Glomerular endothelial cell (primary cell): ENCODE measurements at regions not wholly inside any gene's neighbourhood (a gene's known extent, or its start where the extent isn't known, plus 50 kb on each side); places are given as distances from the start of the nearest gene placed in this dataset.

ENCODE experiments used
- DNase-seq: peaks from one replicate; pipeline ENCODE4 v3.0.0-alpha.2; 2011; ENCODE audit warnings: low read depth, low spot score; ENCODE audit errors: extremely low read depth

DNA sequence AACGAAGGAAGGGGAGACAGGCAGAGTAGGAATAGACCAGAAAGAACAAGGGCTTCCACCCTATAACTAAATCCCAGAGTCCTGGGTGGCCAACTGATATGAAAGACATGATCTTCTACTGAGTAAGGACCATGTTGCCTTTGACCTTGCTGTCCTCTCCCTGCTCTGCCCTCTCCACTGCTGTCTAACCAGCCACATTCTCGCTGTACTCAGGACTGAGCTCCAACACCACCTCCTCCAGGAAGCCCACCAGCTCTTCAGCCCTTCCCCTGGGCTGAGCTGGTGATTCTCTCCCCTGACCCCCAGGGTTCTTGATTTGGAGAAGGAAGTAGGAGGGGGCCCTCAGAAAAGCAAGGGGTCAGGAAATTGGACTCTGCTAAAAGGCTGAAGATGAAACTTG, 159.2 kb downstream of the DICER1 start:
- no peak for DNase-seq

DNA sequence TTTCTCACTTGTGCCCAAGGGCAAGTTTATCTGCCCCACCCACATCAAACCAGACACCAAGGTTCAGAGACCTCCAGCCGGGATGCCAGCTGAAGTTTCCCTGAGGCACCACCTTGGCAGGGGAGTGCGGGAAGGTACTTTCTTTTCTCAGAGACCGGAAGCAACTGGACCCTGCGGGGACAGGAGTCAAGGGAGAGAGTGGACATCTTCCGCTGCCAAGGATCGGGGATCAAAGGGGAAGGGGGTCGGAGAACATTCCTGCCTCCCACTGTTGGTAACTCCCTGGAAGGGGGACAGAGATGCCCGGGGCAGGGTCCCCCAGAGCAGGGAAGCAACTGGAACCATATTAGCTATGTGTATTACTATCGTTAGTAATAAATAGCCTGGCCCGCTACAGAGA, 161.8 kb downstream of the DICER1 start:
- no peak for DNase-seq

DNA sequence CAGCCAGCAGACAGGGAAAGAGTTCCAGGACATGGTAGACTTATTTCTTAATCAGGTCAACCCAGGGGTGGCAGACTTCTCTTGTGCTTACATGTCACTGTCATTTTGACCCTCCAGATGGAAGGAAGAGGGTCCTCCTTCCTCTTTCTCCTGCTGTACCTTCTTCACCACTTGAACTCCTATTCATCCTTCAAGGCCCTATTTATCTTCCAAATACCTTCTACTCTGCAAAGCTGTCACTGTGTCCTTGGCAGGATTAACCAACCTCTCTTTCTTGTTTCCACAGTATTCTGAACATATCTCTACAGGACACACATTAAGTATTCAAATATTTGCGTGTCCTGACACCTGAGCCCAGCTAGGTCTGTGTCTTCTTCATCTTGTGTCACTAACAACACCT, 163.1 kb downstream of the DICER1 start:
- no peak for DNase-seq

DNA sequence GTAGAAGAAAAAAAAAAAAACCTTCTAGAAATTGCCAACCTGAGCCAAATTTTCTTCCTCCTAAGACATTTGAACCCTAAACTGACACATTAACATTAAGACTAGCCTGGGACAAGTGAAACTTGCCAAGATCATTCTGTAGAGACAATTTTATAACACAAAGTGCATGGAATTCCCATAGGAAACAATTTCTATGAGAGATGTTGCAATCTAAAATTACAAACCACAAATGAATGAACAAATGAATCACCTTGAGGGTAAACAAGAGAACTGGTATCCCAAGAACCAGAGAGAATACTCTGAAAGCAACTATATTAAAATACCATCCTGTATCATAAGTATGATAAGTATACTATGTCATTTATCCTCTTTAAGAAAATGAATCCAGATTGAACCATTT, 165.3 kb downstream of the DICER1 start:
- no peak for DNase-seq

DNA sequence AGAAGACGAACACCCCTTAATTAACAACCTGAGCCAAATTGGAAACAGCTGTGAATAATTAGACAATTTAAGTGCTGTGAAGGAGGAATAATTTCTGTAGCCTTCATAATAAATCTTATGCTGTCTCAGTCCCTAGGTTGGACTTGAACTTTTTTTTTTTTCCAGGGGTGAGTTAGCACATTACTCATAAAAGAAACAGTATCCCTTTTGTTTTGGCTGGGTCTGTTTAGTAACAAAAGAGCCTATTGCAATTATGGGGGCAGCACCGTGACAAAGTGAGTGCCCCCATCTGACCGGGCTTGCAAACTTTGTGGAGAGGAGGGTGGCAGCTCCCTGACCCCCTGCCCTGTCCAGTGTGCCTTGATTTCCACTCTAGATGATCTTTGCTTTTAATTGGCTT, 167.4 kb downstream of the DICER1 start:
- DNase-seq: no peak

DNA sequence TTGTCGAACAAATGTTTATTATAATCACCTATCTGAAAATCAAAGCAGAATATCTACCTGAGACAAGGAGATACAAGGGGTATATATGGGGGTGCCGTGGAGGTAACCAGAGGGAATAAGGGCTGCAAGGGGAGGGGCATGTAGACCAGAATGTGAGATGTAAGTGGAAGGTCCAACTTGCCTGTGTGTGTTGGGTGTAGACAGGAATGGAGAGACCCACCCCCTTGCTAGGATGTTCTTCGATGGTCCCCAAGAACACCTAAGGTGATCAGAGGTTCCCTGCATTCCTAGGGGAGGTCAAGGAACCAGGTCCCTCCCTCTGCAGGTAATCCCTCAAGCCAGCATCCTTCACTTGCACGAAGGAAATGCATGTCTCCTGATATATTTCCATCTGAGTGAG, 167.9 kb downstream of the DICER1 start:
- DNase-seq: no peak

DNA sequence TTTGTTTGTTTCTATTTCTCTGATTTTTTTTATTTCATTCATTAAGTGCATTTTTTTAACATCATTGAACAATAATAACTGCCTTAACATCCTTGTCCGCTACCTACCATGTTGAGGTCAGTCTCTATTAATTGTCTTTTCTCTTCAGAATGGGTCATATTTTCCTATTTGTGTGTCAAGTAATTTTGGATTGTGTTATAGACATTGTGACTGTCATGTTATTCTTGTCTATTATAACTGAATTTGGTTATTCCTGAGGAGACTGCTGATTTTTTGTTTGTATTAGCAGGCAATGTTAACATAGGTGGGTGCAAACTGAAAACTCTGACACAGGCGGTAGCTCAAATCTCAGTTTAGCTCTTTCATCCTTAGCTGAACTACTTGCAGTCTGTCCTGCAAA, 169.9 kb downstream of the DICER1 start:
- no peak for DNase-seq

DNA sequence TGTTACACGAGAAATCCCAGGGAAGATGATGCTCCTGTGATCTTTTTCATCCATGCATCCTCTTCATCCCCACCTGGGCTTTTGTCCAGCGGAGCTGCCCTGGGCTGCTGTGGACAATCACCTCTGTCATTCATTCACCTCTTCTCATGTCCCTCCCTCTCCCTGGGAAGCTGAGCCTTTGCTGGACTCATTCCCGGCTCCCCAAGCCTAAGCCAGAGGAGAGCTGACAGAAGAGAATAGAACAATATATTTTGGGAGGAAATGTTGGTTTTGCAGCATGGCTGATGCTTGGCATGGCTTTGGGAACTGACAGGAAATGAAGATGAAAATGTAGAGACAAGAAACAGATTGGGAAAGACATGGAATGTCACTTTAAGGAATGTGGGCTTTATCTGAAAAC, 177.4 kb downstream of the DICER1 start:
- no peak for DNase-seq

DNA sequence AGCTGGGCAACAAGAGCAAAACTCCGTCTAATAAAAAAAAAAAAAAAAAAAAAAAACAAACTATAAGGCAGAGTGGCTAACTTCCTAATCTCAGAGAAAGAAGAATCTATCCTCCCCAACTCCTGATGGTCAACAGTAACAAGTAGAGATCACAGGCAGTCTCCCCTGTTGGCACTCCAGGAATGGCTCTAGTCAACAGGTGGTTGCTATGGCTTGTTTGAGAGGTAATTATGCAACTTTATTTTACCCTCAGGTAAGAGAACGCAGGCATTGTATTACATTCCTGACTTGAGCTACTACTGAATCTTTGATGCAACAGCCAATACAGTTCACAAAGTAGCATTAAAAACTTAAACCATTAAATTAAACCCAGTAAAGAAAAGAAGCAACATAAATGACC, 180.3 kb downstream of the DICER1 start:
- no peak for DNase-seq

DNA sequence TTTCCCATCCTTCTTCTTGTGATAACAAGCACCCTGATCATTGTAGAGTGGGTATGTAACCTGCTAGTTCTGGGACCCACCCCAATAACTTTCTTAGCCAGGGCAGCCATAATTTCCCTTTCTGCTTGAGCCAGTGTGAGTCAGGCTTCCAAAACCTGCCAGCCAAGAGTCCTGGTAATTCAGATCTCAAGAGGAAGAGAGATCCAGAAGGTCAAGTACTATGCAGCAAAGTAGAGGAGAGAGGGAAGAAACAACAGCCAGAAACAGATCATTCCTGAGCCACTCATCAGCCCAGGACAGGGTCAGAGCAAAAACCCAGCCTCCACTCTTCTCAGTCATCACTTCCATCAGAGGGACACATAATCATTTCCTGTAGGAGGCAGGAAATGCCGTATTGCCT, 182.0 kb downstream of the DICER1 start:
- no peak for DNase-seq

DNA sequence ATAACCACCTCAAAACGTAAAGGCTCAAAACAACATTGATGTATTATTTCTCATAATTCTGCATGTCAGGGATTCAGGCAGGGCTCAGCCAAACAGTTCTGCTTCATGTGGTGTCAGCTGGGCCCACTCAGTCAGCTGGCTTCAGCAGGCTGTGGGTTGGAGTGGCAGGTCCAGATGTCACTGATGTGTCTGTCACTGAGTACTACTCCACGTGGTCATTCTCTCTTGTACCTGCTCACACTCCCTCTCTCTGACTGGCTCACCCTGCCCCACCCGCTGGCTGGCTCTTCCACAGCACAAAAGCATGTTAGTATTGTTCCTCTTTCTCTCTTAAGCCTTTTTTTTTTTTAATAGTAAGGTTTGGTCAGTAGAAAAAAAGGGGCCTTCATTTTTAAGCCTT, 182.4 kb downstream of the DICER1 start:
- no peak for DNase-seq

DNA sequence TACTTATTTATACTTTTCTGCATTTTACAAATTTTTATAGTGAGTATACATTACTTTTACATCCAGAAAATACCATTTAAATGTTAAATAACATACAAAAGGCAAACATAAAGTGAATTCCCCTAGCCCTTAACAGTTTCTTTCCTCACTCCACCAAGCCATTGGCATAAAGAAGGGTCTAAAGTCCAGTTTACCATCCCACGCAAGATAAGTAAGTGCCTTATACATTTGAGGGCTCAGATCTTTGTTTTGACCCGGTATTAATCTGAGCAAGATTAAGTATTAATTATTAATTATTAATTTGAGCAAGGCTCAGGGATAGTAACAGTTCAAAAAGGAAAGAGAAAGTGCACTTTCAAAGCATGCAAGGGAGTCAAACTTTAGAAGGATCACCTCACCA, 182.9 kb downstream of the DICER1 start:
- no peak for DNase-seq

DNA sequence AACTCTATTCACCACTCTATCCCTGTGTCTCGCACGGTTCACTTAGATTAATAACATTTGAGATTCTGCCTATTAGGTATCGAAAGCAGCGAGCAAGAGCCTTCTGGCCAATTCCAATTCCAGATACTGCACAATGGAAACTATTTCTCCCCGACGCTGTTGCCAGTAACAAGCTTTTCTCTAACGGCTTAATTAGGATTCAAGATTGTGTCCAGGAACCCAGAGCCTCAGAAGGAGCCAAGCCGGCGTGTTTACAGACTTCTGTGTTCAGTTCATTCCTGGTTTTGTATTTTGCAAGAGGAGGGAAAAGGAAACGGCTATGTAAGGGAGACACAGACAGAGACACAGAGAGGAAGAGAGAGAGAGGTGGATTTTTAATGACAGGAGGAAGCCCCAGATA, 185.6 kb downstream of the DICER1 start:
- DNase-seq: no peak

DNA sequence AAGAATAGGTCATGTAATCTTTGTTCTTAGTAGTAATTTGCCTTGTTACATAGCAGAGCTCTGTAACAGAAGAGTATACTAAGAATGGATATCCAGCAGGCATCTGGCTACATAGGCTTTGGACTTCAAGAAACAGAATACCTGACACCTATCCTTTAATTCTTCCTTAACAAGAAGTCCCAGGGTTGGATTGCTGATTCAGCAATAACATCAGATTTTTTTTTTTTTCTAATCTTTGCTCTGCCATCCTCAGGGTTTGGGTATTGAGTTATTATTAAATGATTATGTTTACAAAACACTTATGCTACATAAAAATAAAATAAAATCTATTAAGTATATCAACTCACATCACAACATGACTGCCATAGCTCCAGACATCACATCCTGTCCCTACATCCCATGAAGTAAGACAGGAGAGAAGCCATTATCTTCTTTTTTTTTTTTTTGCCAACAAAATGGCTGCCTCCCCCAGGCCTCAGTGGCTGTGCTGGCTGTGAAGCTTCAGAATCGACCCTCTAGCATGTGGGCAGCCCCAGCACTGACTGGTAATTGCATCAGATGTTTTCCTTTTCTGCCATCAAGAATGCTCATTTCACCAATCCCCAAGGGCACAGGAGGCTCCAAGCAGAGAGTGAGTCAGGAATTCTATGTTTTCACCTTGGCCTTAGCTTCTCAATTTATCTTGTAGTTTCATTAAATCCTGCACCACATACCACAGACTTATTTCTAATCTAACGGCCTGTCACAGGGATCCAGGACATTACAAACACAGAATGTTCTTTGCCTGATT, 186.2 kb downstream of the DICER1 start:
- no peak for DNase-seq

DNA sequence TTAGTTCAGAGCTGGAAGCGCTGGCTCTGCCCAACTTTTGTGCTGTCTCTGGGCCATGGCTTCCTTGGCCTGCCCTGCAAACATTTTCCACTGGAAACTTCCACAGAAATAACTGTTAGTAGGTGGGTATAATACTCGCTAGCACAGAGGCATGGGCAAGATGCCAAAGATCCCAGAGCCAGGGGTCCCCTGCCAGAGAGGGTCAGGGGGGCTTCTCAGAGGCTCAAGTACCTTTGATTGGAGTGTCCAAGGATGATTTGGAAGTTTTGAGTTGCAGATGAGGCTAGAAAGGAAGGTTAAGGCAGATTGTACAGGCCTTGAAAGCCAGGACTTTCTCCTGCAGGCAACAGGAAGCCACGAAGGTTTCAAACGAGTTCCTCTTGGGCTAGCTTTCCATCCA, 187.6 kb downstream of the DICER1 start:
- DNase-seq: no peak

DNA sequence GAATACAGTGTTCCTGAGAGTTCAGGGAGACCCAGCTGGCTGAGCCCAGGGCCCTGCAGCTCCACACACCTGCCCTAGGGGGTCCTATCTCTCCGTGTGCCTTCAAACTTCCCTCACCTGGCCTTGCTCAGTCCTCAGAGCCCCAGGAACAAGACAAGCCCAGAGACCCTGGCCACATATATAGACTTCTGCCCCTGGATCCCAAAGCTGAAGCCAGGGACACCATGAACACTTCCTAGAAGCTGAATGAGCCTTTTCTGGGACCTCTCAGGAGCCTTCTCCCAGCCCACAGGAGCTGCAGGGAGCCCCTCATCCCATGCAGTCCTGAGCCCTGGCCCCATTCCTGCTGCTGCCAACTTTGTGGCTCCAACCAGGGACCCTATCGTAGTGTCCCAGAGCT, 190.5 kb downstream of the DICER1 start:
- no peak for DNase-seq

DNA sequence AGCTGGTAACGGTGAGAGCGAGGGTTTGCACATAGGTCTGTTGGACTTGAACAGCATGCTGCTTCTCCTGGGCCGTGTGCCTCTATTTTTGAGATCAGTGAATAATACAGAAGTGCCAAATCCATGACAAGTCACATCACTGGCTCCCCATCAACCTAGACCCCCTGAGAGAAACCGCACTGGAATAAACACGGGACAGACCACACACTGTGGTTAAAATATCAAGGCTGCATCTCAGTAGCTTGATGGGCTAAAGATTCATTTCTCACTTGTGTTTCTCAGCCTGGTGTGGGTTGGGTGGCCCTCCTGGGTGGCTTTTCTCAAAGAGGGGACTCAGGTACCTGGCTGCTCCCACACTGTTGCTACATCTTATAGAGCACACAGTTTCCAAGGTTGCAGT, 191.0 kb downstream of the DICER1 start:
- DNase-seq: no peak

DNA sequence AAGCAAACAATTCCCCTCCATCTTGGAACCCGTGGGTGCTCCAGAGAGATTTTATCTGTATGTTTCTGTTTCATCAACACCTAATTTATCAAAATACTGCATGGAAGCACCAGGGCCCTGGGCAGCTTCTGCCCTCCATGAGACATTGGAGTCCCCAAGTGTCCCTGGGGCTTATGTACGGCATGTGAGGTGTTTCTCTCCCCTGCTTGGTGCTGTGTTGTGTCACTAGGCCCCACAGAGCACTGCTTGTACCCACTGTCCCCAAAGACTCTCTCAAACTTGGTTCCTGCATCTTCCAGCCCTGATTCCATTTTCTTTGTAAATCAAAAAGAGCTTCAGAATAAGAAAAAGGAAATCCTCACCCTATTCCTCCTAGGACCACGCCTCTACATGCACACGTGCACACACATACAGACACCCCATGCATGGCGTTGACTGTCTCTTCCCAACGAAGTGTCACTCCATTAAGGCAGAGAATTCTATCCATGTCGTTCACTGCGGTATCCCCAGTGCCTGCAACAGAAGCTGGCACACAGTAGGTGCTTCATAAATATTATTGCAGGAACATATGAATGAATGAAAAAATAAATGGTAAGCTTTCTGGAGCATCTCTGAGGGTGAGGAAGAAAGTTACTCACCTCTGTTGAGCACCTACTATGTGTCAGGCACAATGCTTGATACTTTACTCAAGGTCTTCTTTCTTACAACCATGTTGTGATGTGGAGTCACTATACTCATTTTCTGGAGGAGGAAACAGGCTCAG, 191.6 kb downstream of the DICER1 start:
- DNase-seq: no peak

DNA sequence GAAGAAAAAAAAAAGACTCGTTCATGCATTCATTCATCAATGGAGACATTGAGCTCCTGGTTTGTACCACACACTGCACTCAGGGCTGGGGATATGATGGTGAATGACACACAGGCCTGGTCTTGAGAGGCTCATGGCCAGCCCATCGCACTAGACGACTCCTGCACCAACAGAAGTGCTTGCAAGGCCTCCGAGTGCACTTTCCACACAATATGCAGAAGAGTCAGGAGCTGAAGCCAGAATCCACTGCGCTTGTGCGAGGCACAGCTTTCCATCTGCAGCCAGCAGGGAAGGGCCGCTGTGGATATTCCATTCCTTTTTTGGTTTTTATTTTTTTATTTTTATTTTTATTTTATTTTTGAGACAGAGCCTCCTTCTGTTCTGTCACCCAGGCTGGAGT, 192.4 kb downstream of the DICER1 start:
- DNase-seq: no peak

DNA sequence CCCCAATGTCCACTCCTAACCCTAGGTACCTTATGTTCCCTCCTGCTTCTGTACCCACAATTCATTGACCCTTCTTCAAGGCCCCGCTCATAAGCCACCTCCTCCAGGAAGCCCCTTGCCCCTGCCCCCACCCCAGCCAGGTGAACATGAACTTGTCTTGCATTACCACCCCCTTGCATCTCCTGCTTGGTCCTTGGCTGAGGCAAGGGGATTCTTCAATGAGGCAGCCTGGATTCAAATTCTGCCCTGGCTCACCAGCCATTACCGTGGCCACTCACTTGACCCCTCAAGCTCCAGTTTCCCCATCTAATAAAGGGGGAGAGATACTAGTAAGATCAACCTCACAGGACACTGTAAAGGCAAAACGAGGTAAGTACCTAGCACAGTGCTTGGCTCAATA, 193.1 kb downstream of the DICER1 start:
- DNase-seq: no peak

DNA sequence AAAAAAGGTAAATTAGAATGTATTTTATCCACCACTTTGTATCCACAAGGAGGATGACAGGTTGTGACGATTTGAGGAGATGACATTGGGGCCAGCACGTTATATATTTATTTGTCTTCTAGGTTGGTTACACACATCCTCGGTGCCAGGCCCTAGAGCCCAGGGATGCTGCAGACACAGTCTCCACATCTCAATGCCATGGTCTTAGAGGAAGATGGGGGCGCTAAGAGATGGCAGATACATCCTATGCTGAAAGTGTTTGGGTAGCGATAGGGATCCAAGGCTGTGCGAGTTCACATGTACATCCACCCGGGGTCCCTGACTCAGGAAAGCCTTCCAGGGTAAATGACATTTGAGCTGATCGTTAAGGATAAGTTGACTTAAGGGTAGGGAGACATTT, 193.1 kb upstream of the GSC start:
- no peak for DNase-seq

DNA sequence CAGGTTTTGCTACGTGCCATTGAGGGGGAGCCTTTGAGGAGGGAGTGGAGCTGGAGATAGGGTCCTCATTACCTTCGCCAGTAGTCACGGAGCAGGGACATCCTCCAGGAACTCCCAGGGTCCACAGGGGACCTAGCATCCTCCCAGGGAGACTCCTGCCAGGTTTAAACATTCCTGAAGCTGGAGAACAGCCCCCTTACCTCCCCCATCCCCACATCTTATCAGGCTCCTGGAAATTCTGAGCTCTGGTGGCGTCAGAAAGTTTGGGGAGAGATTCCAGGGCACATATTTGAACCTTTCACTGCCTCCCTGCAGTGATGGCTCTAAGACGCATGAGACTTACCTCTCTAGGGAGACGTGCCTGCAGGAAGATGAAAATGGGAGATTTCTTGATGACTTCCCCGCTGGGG, 192.3 kb upstream of the GSC start:
- DNase-seq: no peak
